ENCODE measurements at regions not wholly inside any gene's neighbourhood (a gene's known extent, or its start where the extent isn't known, plus 50 kb on each side); places are given as distances from the start of the nearest gene placed in this dataset.

GRCh38 chr5:155451106-155451505 lies 437.6 kb downstream of the KIF4B start:
- DNase-seq (ENCODE audit: low read depth) = no peak
- no peak overlapping the region for H3K4me3 ChIP-seq (ENCODE audit: low read length)
- TF ChIP-seq, protein P1, sequence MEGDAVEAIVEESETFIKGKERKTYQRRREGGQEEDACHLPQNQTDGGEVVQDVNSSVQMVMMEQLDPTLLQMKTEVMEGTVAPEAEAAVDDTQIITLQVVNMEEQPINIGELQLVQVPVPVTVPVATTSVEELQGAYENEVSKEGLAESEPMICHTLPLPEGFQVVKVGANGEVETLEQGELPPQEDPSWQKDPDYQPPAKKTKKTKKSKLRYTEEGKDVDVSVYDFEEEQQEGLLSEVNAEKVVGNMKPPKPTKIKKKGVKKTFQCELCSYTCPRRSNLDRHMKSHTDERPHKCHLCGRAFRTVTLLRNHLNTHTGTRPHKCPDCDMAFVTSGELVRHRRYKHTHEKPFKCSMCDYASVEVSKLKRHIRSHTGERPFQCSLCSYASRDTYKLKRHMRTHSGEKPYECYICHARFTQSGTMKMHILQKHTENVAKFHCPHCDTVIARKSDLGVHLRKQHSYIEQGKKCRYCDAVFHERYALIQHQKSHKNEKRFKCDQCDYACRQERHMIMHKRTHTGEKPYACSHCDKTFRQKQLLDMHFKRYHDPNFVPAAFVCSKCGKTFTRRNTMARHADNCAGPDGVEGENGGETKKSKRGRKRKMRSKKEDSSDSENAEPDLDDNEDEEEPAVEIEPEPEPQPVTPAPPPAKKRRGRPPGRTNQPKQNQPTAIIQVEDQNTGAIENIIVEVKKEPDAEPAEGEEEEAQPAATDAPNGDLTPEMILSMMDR (conservative IDR thresholded peaks at IDR 0.05; ENCODE audit: low read depth, low read length) = no peak

DNA sequence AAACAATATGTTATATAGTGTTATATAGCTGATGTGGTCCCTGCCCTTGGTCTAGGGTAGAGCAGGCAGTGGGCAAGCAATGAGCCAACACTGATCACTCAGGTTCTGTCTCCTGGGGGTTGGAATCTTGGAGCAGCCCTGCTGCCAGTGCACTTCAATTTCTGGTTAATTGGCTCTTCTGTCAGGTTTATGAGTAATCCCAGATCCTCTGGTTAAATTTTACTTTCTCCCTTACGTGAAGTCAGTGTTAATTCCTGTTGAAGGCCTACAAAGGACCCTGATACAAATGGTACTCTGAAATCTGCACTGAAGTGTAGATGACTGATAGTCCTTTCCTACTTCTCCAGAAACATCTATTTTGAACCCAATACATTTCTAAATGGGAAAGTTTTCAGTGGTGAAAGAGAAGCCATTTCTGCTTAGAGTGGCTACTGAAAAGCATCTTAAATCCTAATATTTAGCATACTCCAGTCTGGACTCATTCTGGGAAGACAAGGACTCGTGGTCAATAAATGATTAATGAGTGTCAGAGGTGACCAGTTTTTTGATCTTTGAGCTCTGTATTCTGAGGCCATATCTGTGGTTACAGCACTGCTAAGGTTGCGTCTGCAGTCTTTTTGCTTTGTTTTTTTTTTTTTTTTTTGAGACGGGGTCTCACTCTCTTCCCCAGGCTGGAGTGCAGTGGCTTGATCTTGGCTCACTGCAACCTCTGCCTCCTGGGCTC lies 442.4 kb downstream of the KIF4B start:
- TF ChIP-seq, protein P1 (conservative IDR thresholded peaks at IDR 0.05; ENCODE audit: low read depth, low read length) = no peak
- no peak overlapping the region for H3K4me3 ChIP-seq (ENCODE audit: low read length)
- no peak for DNase-seq (ENCODE audit: low read depth)

GRCh38 chr5:155459889-155460500 lies 446.4 kb downstream of the KIF4B start:
- H3K4me3 ChIP-seq (ENCODE audit: low read length) = no peak overlapping the region
- TF ChIP-seq, protein P1 (conservative IDR thresholded peaks at IDR 0.05; ENCODE audit: low read depth, low read length) = no peak
- DNase-seq (ENCODE audit: low read depth) = no peak

- DNase-seq (ENCODE audit: low read depth) = no peak
- no peak overlapping the region for H3K4me3 ChIP-seq (ENCODE audit: low read length)
- TF ChIP-seq, protein P1 (conservative IDR thresholded peaks at IDR 0.05; ENCODE audit: low read depth, low read length) = no peak
These were observed 447.0 kb downstream of the KIF4B start for GRCh38 chr5:155460501-155460931.

- TF ChIP-seq, protein P1 (conservative IDR thresholded peaks at IDR 0.05; ENCODE audit: low read depth, low read length) = no peak
- no peak overlapping the region for H3K4me3 ChIP-seq (ENCODE audit: low read length)
These were observed 447.7 kb downstream of the KIF4B start for GRCh38 chr5:155461304-155461703.

GRCh38 chr5:155466851-155467250 lies 453.3 kb downstream of the KIF4B start:
- TF ChIP-seq, protein P1 (conservative IDR thresholded peaks at IDR 0.05; ENCODE audit: low read depth, low read length) = no peak
- DNase-seq (ENCODE audit: low read depth) = no peak
- H3K4me3 ChIP-seq (ENCODE audit: low read length) = no peak overlapping the region

More at GRCh38 chr5:155461304-155461703, 447.7 kb downstream of the KIF4B start:
- DNase-seq (ENCODE audit: low read depth) = no peak

GRCh38 chr5:155471027-155471426 lies 457.5 kb downstream of the KIF4B start:
- TF ChIP-seq, protein P1 (conservative IDR thresholded peaks at IDR 0.05; ENCODE audit: low read depth, low read length) = peak; percentile 8
- no peak overlapping the region for H3K4me3 ChIP-seq (ENCODE audit: low read length)
- DNase-seq (ENCODE audit: low read depth) = no peak

Data from retinal pigment epithelial cell (primary cell).